ENCODE measurements at regions not wholly inside any gene's neighbourhood (a gene's known extent, or its start where the extent isn't known, plus 50 kb on each side); places are given as distances from the start of the nearest gene placed in this dataset.
"Not testable (repeated sequence)": the region's sequence is repeated elsewhere in the genome, so short reads cannot be mapped to it uniquely, and the experiment has no call there.

- no peaks in the 10 kb centered on the region for H3K9me3 ChIP-seq
These were observed 395.4 kb downstream of the ZNF804A start for GRCh38 chr2:184993746-184994145.

GRCh38 chr2:185006481-185006880, 408.2 kb downstream of the ZNF804A start:
- Histone ChIP-seq H3K4me3 (ENCODE audit: low read depth, low read length) (no peak overlapping the region), H3K4me1 (no peaks in the 10 kb centered on the region), H3K9me3 (no peaks in the 10 kb centered on the region), H3K27me3 (no peaks in the 10 kb centered on the region), H3K36me3 (no peaks in the 10 kb centered on the region)
- no peak for DNase-seq
- TF ChIP-seq CTCF (IDR thresholded peaks at IDR 0.05; ENCODE audit: low read depth, low read length), result no peak

More at GRCh38 chr2:184993746-184994145, 395.4 kb downstream of the ZNF804A start:
- H3K4me3 ChIP-seq (ENCODE audit: low read depth, low read length), result no peak overlapping the region
- no peaks in the 10 kb centered on the region for H3K4me1 ChIP-seq
- H3K27me3 ChIP-seq, result no peaks in the 10 kb centered on the region
- no peak for TF ChIP-seq CTCF (IDR thresholded peaks at IDR 0.05; ENCODE audit: low read depth, low read length)
- DNase-seq, result no peak
- H3K36me3 ChIP-seq, result no peaks in the 10 kb centered on the region

- no peaks in the 10 kb centered on the region for H3K27me3 ChIP-seq
- TF ChIP-seq CTCF (IDR thresholded peaks at IDR 0.05; ENCODE audit: low read depth, low read length), result no peak
- H3K36me3 ChIP-seq, result no peaks in the 10 kb centered on the region
- no peak for DNase-seq
- no peak overlapping the region for H3K4me3 ChIP-seq (ENCODE audit: low read depth, low read length)
- H3K9me3 ChIP-seq, result no peaks in the 10 kb centered on the region
- H3K4me1 ChIP-seq, result no peaks in the 10 kb centered on the region
These were observed 414.3 kb downstream of the ZNF804A start for GRCh38 chr2:185012643-185013042.

- no peak overlapping the region for H3K4me3 ChIP-seq (ENCODE audit: low read depth, low read length)
- no peaks in the 10 kb centered on the region for H3K4me1 ChIP-seq
- H3K27me3 ChIP-seq, result no peaks in the 10 kb centered on the region
- TF ChIP-seq CTCF (IDR thresholded peaks at IDR 0.05; ENCODE audit: low read depth, low read length), result no peak
- DNase-seq, result no peak
- H3K9me3 ChIP-seq, result no peaks in the 10 kb centered on the region
- H3K36me3 ChIP-seq, result no peaks in the 10 kb centered on the region
These were observed 415.7 kb downstream of the ZNF804A start for GRCh38 chr2:185014076-185014475.

- H3K9me3 ChIP-seq; H3K4me3 ChIP-seq (ENCODE audit: low read depth, low read length); DNase-seq; H3K27me3 ChIP-seq; H3K36me3 ChIP-seq; H3K4me1 ChIP-seq: not testable (repeated sequence)
These were observed 427.6 kb downstream of the ZNF804A start for GRCh38 chr2:185025891-185026290.

- no peaks in the 10 kb centered on the region for H3K9me3 ChIP-seq
- DNase-seq, result no peak
- no peaks in the 10 kb centered on the region for H3K36me3 ChIP-seq
- no peak for TF ChIP-seq CTCF (IDR thresholded peaks at IDR 0.05; ENCODE audit: low read depth, low read length)
- H3K4me3 ChIP-seq (ENCODE audit: low read depth, low read length), result no peak overlapping the region
- no peaks in the 10 kb centered on the region for H3K27me3 ChIP-seq
- no peaks in the 10 kb centered on the region for H3K4me1 ChIP-seq
These were observed 437.6 kb downstream of the ZNF804A start for GRCh38 chr2:185035906-185036305.

- Histone ChIP-seq H3K36me3 (no peaks in the 10 kb centered on the region), H3K4me3 (ENCODE audit: low read depth, low read length) (no peak overlapping the region), H3K9me3 (no peaks in the 10 kb centered on the region), H3K4me1 (no peaks in the 10 kb centered on the region), H3K27me3 (no peaks in the 10 kb centered on the region)
- TF ChIP-seq CTCF (IDR thresholded peaks at IDR 0.05; ENCODE audit: low read depth, low read length), result no peak
- no peak for DNase-seq
These were observed 446.1 kb downstream of the ZNF804A start for GRCh38 chr2:185044323-185044874.
